Endodermal cell (in vitro differentiated cells): ENCODE measurements at regions not wholly inside any gene's neighbourhood (a gene's known extent, or its start where the extent isn't known, plus 50 kb on each side); places are given as distances from the start of the nearest gene placed in this dataset.

Experiments used
- DNase-seq: peaks from one replicate; pipeline ENCODE4 v3.0.0-alpha.2; 2017
- H3K27ac ChIP-seq: 2 replicates; pipeline ENCODE4 v1.5.1; 2013; ENCODE audit warnings: mild to moderate bottlenecking, low read depth, low read length, moderate library complexity
- H3K27me3 ChIP-seq: 2 replicates; pipeline ENCODE4 v1.6.1; 2013; ENCODE audit warnings: mild to moderate bottlenecking, low read length, moderate library complexity; ENCODE audit not compliant: insufficient read depth, control insufficient read depth, poor library complexity, severe bottlenecking
- H3K36me3 ChIP-seq: 2 replicates; pipeline ENCODE4 v1.7.0; 2013; ENCODE audit warnings: mild to moderate bottlenecking, low read length, moderate library complexity; ENCODE audit not compliant: control insufficient read depth, insufficient read depth
- H3K4me1 ChIP-seq: one replicate; pipeline ENCODE4 v1.7.0; 2013; ENCODE audit warnings: low read length; ENCODE audit not compliant: control insufficient read depth, insufficient read depth
- H3K4me3 ChIP-seq: 2 replicates; pipeline ENCODE4 v1.5.1; 2013; ENCODE audit warnings: mild to moderate bottlenecking, low read length, moderate library complexity
- H3K9ac ChIP-seq: 2 replicates; pipeline ENCODE4 v1.6.1; 2013; ENCODE audit warnings: mild to moderate bottlenecking, low read length, moderate library complexity; ENCODE audit not compliant: poor library complexity, severe bottlenecking; ENCODE audit errors: extremely low read depth
- H3K9me3 ChIP-seq: 2 replicates; pipeline ENCODE4 v1.6.1; 2013; ENCODE audit warnings: mild to moderate bottlenecking, low read length, moderate library complexity; ENCODE audit not compliant: control insufficient read depth
- H3K27ac Mint-ChIP-seq: 2 replicates; pipeline ENCODE4 v1.8.0; 2020; ENCODE audit warnings: mixed read lengths
- H3K27me3 Mint-ChIP-seq: 2 replicates; pipeline ENCODE4 v1.8.0; 2021; ENCODE audit warnings: mild to moderate bottlenecking, mixed read lengths; ENCODE audit not compliant: insufficient read depth
- H3K36me3 Mint-ChIP-seq: 2 replicates; pipeline ENCODE4 v1.8.0; 2020; ENCODE audit warnings: low read depth, mixed read lengths
- H3K4me1 Mint-ChIP-seq: 2 replicates; pipeline ENCODE4 v1.8.0; 2020; ENCODE audit warnings: mixed read lengths
- H3K4me3 Mint-ChIP-seq: 2 replicates; pipeline ENCODE4 v1.8.0; 2020; ENCODE audit warnings: mild to moderate bottlenecking, moderate library complexity, mixed read lengths
- H3K9me3 Mint-ChIP-seq: 2 replicates; pipeline ENCODE4 v1.8.0; 2020; ENCODE audit warnings: mild to moderate bottlenecking, mixed read lengths
- WGBS, 2 experiments: methylation state at CpG; one replicate each; pipeline versions ENCODE4 v1.1.5 to v1.1.7; 2013; ENCODE audit warnings: missing lambda C conversion rate in 2 of 2, mixed read lengths in 1 of 2; ENCODE audit not compliant: insufficient coverage in 1 of 2, insufficient read length in 1 of 2; 5-methylcytosine and 5-hydroxymethylcytosine counted together
- TF ChIP-seq, protein P1 (sequence below): fragments of 200-600 bp; sonication (generic); conservative IDR thresholded peaks from 2 replicates; pipeline ENCODE4 v1.5.0; 2021; ENCODE audit warnings: antibody characterized with exemption, mild to moderate bottlenecking

GRCh38 chr13:88411696-88412095 lies 740.5 kb downstream of the SLITRK5 start:
- H3K27ac Mint-ChIP-seq: no peak overlapping the region
- H3K9me3 Mint-ChIP-seq: peaks cover 4% of the 10 kb centered on the region
- H3K4me1 ChIP-seq: no peaks in the 10 kb centered on the region

GRCh38 chr13:88417801-88418200 lies 746.6 kb downstream of the SLITRK5 start:
- peaks cover 4% of the 10 kb centered on the region for H3K9me3 Mint-ChIP-seq
- DNase-seq: no peak
- H3K27ac Mint-ChIP-seq: no peak overlapping the region
- TF ChIP-seq, protein P1, sequence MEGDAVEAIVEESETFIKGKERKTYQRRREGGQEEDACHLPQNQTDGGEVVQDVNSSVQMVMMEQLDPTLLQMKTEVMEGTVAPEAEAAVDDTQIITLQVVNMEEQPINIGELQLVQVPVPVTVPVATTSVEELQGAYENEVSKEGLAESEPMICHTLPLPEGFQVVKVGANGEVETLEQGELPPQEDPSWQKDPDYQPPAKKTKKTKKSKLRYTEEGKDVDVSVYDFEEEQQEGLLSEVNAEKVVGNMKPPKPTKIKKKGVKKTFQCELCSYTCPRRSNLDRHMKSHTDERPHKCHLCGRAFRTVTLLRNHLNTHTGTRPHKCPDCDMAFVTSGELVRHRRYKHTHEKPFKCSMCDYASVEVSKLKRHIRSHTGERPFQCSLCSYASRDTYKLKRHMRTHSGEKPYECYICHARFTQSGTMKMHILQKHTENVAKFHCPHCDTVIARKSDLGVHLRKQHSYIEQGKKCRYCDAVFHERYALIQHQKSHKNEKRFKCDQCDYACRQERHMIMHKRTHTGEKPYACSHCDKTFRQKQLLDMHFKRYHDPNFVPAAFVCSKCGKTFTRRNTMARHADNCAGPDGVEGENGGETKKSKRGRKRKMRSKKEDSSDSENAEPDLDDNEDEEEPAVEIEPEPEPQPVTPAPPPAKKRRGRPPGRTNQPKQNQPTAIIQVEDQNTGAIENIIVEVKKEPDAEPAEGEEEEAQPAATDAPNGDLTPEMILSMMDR: no peak
- Histone ChIP-seq H3K4me1 (no peaks in the 10 kb centered on the region), H3K4me3 (no peak overlapping the region), H3K27me3 (no peaks in the 10 kb centered on the region), H3K27ac (no peak overlapping the region), H3K9ac (no peak overlapping the region), H3K36me3 (no peaks in the 10 kb centered on the region), H3K9me3 (no peaks in the 10 kb centered on the region)
- H3K4me1 Mint-ChIP-seq: peaks cover 4% of the 10 kb centered on the region
- H3K27me3 Mint-ChIP-seq: no peaks in the 10 kb centered on the region
- WGBS, 2 experiments: no CpG with 5 or more reads among the region's 1 CpG
- no peak overlapping the region for H3K4me3 Mint-ChIP-seq
- H3K36me3 Mint-ChIP-seq: no peaks in the 10 kb centered on the region

More at GRCh38 chr13:88411696-88412095, 740.5 kb downstream of the SLITRK5 start:
- H3K36me3 ChIP-seq: no peaks in the 10 kb centered on the region
- no peaks in the 10 kb centered on the region for H3K36me3 Mint-ChIP-seq
- TF ChIP-seq, protein P1: no peak
- no peaks in the 10 kb centered on the region for H3K27me3 Mint-ChIP-seq
- no peak overlapping the region for H3K9ac ChIP-seq
- H3K27me3 ChIP-seq: no peaks in the 10 kb centered on the region
- no peak overlapping the region for H3K4me3 Mint-ChIP-seq
- H3K4me3 ChIP-seq: no peak overlapping the region
- no peaks in the 10 kb centered on the region for H3K9me3 ChIP-seq
- WGBS, 2 experiments: 87 to 100% methylated on average over 1 to 2 of the region's 2 CpGs
- no peak for DNase-seq
- no peaks in the 10 kb centered on the region for H3K4me1 Mint-ChIP-seq
- no peak overlapping the region for H3K27ac ChIP-seq

DNA sequence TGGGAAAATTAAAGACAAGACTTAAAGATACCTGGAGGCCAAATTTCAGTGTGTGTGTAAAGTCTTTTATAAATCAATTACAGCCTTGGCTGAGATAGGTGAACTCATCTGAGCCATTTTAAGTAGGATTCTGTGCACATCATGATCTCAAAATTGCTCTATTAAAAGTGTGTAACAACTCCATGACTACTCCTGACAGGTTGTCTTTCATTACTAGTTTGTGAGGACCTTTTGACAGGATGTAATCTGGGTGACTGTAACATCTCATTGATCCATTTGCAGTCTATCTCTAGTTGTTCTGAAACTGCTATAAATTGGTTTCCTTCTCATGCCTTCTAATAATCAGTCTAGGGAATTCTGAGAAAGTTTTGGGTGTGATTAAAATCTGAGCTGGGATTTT lies 753.3 kb downstream of the SLITRK5 start:
- no peak overlapping the region for H3K4me3 Mint-ChIP-seq
- Histone ChIP-seq H3K27ac (no peak overlapping the region), H3K4me1 (no peaks in the 10 kb centered on the region)

More for the DNA sequence above, 753.3 kb downstream of the SLITRK5 start:
- no peaks in the 10 kb centered on the region for H3K36me3 Mint-ChIP-seq
- peaks cover 16% of the 10 kb centered on the region for H3K9me3 Mint-ChIP-seq
- no peaks in the 10 kb centered on the region for H3K36me3 ChIP-seq
- H3K4me3 ChIP-seq: no peak overlapping the region
- H3K9me3 ChIP-seq: peaks cover 12% of the 10 kb centered on the region
- H3K27me3 Mint-ChIP-seq: no peaks in the 10 kb centered on the region
- no peaks in the 10 kb centered on the region for H3K27me3 ChIP-seq
- H3K27ac Mint-ChIP-seq: no peak overlapping the region
- H3K9ac ChIP-seq: no peak overlapping the region
- DNase-seq: no peak
- H3K4me1 Mint-ChIP-seq: no peaks in the 10 kb centered on the region
- TF ChIP-seq, protein P1: no peak
